Fibroblast of lung (primary cell): ENCODE measurements at regions not wholly inside any gene's neighbourhood (a gene's known extent, or its start where the extent isn't known, plus 50 kb on each side); places are given as distances from the start of the nearest gene placed in this dataset.

Experiments used
- EZH2 ChIP-seq: IDR thresholded peaks from 2 replicates; pipeline ENCODE4 v1.5.1; 2012; ENCODE audit warnings: low read length, control low read depth, mild to moderate bottlenecking; ENCODE audit errors: missing control alignments
- TF ChIP-seq, protein P1 (sequence below), 2 donors: IDR thresholded peaks in 1 of 2; conservative IDR thresholded peaks in 1 of 2; 1 replicate in 1 of 2; 2 replicates in 1 of 2; pipeline ENCODE4 v1.5.1; 2011 to 2012; ENCODE audit warnings: low read length in 2 of 2, control low read depth in 1 of 2, inconsistent platforms in 1 of 2, low read depth in 1 of 2, mild to moderate bottlenecking in 1 of 2

DNA sequence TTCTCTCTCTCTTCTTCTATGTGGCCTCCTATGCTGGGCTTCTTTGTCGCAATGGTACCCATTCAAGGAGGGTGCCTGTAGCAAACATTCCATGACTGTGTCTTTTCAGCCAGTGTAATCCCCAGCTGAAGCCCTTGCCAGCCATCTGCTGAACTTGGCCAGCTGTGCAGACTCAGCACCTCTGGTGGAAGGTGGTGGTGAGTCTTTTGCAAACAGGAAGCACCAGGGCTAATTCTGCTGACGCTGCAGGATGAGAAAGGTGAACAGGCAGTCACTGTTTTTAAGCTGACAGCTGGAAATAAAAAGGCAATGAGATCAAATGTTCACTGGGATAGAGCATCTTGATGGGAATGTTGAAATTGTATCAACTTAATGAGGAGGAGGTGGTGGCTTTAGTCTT, 298.7 kb upstream of the CLNK start:
- TF ChIP-seq, protein P1, sequence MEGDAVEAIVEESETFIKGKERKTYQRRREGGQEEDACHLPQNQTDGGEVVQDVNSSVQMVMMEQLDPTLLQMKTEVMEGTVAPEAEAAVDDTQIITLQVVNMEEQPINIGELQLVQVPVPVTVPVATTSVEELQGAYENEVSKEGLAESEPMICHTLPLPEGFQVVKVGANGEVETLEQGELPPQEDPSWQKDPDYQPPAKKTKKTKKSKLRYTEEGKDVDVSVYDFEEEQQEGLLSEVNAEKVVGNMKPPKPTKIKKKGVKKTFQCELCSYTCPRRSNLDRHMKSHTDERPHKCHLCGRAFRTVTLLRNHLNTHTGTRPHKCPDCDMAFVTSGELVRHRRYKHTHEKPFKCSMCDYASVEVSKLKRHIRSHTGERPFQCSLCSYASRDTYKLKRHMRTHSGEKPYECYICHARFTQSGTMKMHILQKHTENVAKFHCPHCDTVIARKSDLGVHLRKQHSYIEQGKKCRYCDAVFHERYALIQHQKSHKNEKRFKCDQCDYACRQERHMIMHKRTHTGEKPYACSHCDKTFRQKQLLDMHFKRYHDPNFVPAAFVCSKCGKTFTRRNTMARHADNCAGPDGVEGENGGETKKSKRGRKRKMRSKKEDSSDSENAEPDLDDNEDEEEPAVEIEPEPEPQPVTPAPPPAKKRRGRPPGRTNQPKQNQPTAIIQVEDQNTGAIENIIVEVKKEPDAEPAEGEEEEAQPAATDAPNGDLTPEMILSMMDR (conservative IDR thresholded peaks at IDR 0.05 in 1 of 2, IDR thresholded peaks at IDR 0.05 in 1 of 2; ENCODE audit: low read depth in 1 of 2, low read length in 2 of 2): no peak
- no peak for TF ChIP-seq EZH2
